Ishikawa (cell line): ENCODE measurements at regions not wholly inside any gene's neighbourhood (a gene's known extent, or its start where the extent isn't known, plus 50 kb on each side); places are given as distances from the start of the nearest gene placed in this dataset.

Experiments
- CEBPB ChIP-seq: IDR thresholded peaks from 2 replicates; pipeline ENCODE4 v1.6.1; 2012
- CREB1 ChIP-seq: IDR thresholded peaks from 2 replicates; pipeline ENCODE4 v1.6.1; 2012; ENCODE audit warnings: low read depth
- EGR1 ChIP-seq: IDR thresholded peaks from 2 replicates; pipeline ENCODE4 v1.6.1; 2012
- EP300 ChIP-seq: IDR thresholded peaks from 2 replicates; pipeline ENCODE4 v1.6.1; 2012; ENCODE audit warnings: borderline replicate concordance
- FOXM1 ChIP-seq: IDR thresholded peaks from 2 replicates; pipeline ENCODE4 v1.6.1; 2012; ENCODE audit warnings: low read depth, borderline replicate concordance
- NFIC ChIP-seq: IDR thresholded peaks from 2 replicates; pipeline ENCODE4 v1.6.1; 2012
- RAD21 ChIP-seq: IDR thresholded peaks from 2 replicates; pipeline ENCODE4 v1.6.1; 2012; ENCODE audit warnings: low read depth
- TAF1 ChIP-seq: IDR thresholded peaks from 2 replicates; pipeline ENCODE4 v1.6.1; 2012; ENCODE audit warnings: low read depth, mild to moderate bottlenecking
- TCF12 ChIP-seq: IDR thresholded peaks from 2 replicates; pipeline ENCODE4 v1.6.1; 2012; ENCODE audit warnings: low read depth
- TEAD4 ChIP-seq: IDR thresholded peaks from 2 replicates; pipeline ENCODE4 v1.6.1; 2012
- YY1 ChIP-seq: IDR thresholded peaks from 2 replicates; pipeline ENCODE4 v1.6.1; 2012; ENCODE audit warnings: low read depth
- ZBTB7A ChIP-seq: IDR thresholded peaks from 2 replicates; pipeline ENCODE4 v1.6.1; 2012; ENCODE audit warnings: low read depth
- TF ChIP-seq, protein P1 (sequence below): IDR thresholded peaks from 2 replicates; pipeline ENCODE4 v1.6.1; 2012
- TF ChIP-seq, protein P2 (sequence below): IDR thresholded peaks from 2 replicates; pipeline ENCODE4 v1.6.1; 2012
- TF ChIP-seq, protein P3 (sequence below): IDR thresholded peaks from 2 replicates; pipeline ENCODE4 v1.6.1; 2012; ENCODE audit warnings: low read depth, mild to moderate bottlenecking

DNA sequence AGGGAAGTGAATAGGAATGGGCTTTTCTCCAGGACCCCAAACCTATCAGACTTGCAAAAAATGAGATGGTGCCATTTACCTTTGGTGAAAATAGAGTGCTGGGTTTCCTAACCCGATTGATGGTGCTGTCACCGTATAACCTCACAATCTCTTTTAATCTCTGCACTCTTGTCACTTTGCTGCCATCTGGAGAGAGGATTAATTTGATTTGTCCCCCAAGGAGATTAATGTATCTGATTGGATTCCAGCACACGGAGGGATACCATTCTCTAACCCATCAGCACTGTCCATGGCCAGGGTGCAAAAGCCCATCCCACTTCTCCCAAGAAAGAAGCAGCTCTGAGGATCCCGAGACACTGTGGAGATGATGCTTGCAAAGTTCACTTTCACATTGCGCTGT, 86.3 kb upstream of the NFE2L3 start:
- TF ChIP-seq EGR1: no peak
- no peak for TF ChIP-seq NFIC
- TF ChIP-seq RAD21: no peak
- TF ChIP-seq CREB1: no peak
- TF ChIP-seq FOXM1: no peak
- TF ChIP-seq TEAD4: no peak
- TF ChIP-seq EP300: no peak
- no peak for TF ChIP-seq TCF12
- TF ChIP-seq, protein P1, sequence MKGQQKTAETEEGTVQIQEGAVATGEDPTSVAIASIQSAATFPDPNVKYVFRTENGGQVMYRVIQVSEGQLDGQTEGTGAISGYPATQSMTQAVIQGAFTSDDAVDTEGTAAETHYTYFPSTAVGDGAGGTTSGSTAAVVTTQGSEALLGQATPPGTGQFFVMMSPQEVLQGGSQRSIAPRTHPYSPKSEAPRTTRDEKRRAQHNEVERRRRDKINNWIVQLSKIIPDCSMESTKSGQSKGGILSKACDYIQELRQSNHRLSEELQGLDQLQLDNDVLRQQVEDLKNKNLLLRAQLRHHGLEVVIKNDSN: no peak
- TF ChIP-seq YY1: no peak
- TF ChIP-seq, protein P2, sequence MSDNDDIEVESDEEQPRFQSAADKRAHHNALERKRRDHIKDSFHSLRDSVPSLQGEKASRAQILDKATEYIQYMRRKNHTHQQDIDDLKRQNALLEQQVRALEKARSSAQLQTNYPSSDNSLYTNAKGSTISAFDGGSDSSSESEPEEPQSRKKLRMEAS: no peak
- no peak for TF ChIP-seq CEBPB
- TF ChIP-seq, protein P3, sequence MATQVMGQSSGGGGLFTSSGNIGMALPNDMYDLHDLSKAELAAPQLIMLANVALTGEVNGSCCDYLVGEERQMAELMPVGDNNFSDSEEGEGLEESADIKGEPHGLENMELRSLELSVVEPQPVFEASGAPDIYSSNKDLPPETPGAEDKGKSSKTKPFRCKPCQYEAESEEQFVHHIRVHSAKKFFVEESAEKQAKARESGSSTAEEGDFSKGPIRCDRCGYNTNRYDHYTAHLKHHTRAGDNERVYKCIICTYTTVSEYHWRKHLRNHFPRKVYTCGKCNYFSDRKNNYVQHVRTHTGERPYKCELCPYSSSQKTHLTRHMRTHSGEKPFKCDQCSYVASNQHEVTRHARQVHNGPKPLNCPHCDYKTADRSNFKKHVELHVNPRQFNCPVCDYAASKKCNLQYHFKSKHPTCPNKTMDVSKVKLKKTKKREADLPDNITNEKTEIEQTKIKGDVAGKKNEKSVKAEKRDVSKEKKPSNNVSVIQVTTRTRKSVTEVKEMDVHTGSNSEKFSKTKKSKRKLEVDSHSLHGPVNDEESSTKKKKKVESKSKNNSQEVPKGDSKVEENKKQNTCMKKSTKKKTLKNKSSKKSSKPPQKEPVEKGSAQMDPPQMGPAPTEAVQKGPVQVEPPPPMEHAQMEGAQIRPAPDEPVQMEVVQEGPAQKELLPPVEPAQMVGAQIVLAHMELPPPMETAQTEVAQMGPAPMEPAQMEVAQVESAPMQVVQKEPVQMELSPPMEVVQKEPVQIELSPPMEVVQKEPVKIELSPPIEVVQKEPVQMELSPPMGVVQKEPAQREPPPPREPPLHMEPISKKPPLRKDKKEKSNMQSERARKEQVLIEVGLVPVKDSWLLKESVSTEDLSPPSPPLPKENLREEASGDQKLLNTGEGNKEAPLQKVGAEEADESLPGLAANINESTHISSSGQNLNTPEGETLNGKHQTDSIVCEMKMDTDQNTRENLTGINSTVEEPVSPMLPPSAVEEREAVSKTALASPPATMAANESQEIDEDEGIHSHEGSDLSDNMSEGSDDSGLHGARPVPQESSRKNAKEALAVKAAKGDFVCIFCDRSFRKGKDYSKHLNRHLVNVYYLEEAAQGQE: no peak
- TF ChIP-seq ZBTB7A: no peak
- TF ChIP-seq TAF1: no peak

DNA sequence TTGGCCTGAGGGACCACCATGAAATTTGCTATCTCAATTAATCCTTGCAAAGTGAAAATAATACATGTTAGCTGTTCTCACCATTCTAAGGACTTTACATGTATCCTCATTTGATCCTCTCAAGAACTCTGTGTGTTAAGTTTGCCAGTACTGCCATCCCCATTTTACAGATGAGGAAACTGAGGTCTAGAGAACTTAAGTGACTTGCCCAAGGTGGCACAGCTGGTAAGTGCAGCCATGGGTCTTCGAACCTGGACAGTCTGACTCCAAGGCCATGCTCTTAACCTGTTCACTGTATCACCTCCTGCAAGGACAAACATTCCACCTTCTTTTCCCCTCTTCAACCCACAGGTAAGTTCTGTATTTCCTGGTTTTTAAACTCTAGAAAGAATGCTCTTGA, 85.3 kb upstream of the NFE2L3 start:
- TF ChIP-seq ZBTB7A: no peak
- TF ChIP-seq EGR1: no peak
- TF ChIP-seq, protein P2: no peak
- TF ChIP-seq CREB1: no peak
- TF ChIP-seq TAF1: no peak

DNA sequence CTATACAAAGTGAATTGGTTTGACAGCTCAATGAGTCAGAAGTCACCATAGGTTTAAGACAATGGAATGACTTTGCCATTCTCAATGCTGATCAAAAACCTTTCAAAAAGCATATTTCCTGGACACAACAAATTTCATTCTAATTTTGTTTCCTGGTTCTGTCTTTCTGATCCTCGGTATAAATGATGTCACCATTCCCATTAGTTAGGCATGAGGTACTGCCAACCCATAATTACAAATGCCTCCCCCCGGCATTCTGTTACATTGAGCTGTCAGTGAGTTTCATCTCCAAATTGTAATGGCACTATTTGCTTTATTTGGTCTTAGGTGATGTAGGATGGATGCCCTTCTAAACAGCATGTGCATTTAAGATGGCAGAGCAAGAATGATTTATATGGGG, 81.7 kb upstream of the NFE2L3 start:
- TF ChIP-seq TEAD4: no peak
- no peak for TF ChIP-seq EP300
- no peak for TF ChIP-seq CREB1
- no peak for TF ChIP-seq ZBTB7A
- TF ChIP-seq RAD21: no peak
- TF ChIP-seq, protein P2: no peak
- TF ChIP-seq, protein P1: no peak
- TF ChIP-seq TCF12: no peak

DNA sequence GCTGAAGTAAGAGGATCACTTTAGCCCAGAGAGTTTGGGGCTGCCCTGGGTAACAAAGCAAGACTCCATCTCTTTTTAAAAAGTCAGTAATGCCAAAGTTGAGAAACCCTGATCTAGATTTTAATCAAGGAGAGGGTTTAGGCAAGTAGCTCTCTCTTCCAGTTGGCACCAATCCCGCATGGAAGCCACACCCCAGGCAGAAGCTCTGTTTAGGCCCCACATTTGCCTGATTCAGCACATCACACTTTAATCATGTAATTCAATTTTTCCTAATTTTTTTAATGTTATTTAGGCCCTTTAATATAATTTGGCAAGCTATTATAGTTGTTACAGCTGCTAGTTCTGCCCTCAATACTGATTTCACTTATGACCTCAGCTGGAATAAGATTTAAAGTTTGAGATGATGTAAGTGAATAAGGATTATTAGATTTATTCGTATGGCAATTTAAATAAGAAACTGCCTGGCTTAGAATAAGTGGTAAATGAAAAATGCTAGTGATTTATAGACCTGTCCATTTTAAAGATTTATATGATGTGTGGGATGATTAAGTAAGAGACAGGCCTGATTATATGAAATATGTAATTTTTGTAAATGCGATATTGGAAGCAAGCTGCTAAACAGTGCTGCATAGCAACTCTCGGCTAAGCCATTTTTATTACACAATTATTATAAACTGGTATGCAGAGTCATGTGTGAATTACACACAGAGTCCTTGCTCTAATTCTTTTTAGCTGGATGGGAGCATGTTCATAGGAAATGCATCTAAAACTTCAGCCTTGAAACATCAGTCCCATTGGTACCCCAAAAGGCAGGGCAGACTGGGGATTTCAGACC, 80.2 kb upstream of the NFE2L3 start:
- TF ChIP-seq CREB1 (no peak), TCF12 (no peak)

DNA sequence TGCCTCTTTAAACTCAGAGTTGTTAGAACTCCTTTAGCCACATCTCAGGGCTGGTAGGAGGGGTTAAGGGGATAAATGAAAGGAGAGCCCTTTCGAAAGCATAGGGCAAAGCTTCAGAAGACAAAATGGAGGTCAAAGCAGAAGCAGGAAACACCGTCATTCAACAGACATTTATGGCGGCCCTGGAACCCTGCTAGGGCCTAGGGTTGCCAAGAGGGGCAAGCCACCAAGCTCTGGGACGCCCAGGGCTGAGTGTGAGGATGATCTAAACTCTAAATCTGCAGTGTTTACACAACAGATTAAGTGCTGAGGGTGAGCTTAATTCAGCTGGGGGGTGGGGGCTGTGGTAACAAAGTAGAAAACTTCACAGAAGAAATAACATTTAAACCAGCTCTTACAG, 79.0 kb upstream of the NFE2L3 start:
- TF ChIP-seq TEAD4: no peak
- TF ChIP-seq NFIC: no peak
- TF ChIP-seq EP300: no peak
- TF ChIP-seq, protein P3: no peak
- no peak for TF ChIP-seq CREB1
- TF ChIP-seq, protein P1: no peak
- no peak for TF ChIP-seq ZBTB7A
- TF ChIP-seq, protein P2: no peak
- TF ChIP-seq EGR1: no peak
- TF ChIP-seq FOXM1: no peak
- TF ChIP-seq TAF1: no peak
- TF ChIP-seq YY1: no peak
- TF ChIP-seq RAD21: no peak
- no peak for TF ChIP-seq TCF12
- TF ChIP-seq CEBPB: no peak
